Suppressor macrophage (primary cell): ENCODE measurements at regions not wholly inside any gene's neighbourhood (a gene's known extent, or its start where the extent isn't known, plus 50 kb on each side); places are given as distances from the start of the nearest gene placed in this dataset.
"Not testable (repeated sequence)": the region's sequence is repeated elsewhere in the genome, so short reads cannot be mapped to it uniquely, and the experiment has no call there.

Experiments used
- DNase-seq, 4 experiments: peaks; one replicate each; pipeline ENCODE4 v3.0.0-alpha.2; 2020 to 2022

GRCh38 chr1:217088521-217089284, 365.5 kb upstream of the ESRRG start:
- DNase-seq, result no peak

GRCh38 chr1:217088011-217088410, 364.8 kb upstream of the ESRRG start:
- DNase-seq, result no peak

GRCh38 chr1:217079584-217079983, 356.4 kb upstream of the ESRRG start:
- no peak for DNase-seq

GRCh38 chr1:217078959-217079358, 355.7 kb upstream of the ESRRG start:
- DNase-seq, result no peak

GRCh38 chr1:217078078-217078690, 355.0 kb upstream of the ESRRG start:
- no peak for DNase-seq

GRCh38 chr1:217077426-217077825, 354.2 kb upstream of the ESRRG start:
- no peak for DNase-seq

GRCh38 chr1:217076902-217077301, 353.7 kb upstream of the ESRRG start:
- DNase-seq, result no peak

GRCh38 chr1:217072926-217073325, 349.7 kb upstream of the ESRRG start:
- no peak for DNase-seq

- no peak for DNase-seq
Measured at GRCh38 chr1:217067642-217068041, 344.4 kb upstream of the ESRRG start.

- no peak for DNase-seq
Measured at GRCh38 chr1:217066794-217067193, 343.6 kb upstream of the ESRRG start.

- DNase-seq, result no peak
Measured at GRCh38 chr1:217063172-217063908, 340.1 kb upstream of the ESRRG start.

- DNase-seq, result no peak
Measured at GRCh38 chr1:217062586-217062985, 339.4 kb upstream of the ESRRG start.

- no peak for DNase-seq
Measured at GRCh38 chr1:217059401-217059800, 336.2 kb upstream of the ESRRG start.

- no peak for DNase-seq
Measured at GRCh38 chr1:217053676-217054075, 330.4 kb upstream of the ESRRG start.

GRCh38 chr1:217052626-217053025, 329.4 kb upstream of the ESRRG start:
- DNase-seq, result no peak

- no peak for DNase-seq
Measured at GRCh38 chr1:217052196-217052595, 329.0 kb upstream of the ESRRG start.

GRCh38 chr1:217049721-217050120, 326.5 kb upstream of the ESRRG start:
- DNase-seq, result no peak

- no peak for DNase-seq
Measured at GRCh38 chr1:217049081-217049480, 325.9 kb upstream of the ESRRG start.

- peak in 1 of 4 experiments; percentile 4 for DNase-seq
Measured at GRCh38 chr1:217048104-217048707, 325.0 kb upstream of the ESRRG start.

- no peak for DNase-seq
Measured at GRCh38 chr1:217040711-217041455, 317.7 kb upstream of the ESRRG start.

- DNase-seq, result no peak
Measured at GRCh38 chr1:217039926-217040325, 316.7 kb upstream of the ESRRG start.

- DNase-seq, result not testable (repeated sequence)
Measured at GRCh38 chr1:217039139-217039538, 315.9 kb upstream of the ESRRG start.

GRCh38 chr1:217036757-217037156, 313.5 kb upstream of the ESRRG start:
- DNase-seq, result no peak
